ENCODE measurements at regions not wholly inside any gene's neighbourhood (a gene's known extent, or its start where the extent isn't known, plus 50 kb on each side); places are given as distances from the start of the nearest gene placed in this dataset.

DNA sequence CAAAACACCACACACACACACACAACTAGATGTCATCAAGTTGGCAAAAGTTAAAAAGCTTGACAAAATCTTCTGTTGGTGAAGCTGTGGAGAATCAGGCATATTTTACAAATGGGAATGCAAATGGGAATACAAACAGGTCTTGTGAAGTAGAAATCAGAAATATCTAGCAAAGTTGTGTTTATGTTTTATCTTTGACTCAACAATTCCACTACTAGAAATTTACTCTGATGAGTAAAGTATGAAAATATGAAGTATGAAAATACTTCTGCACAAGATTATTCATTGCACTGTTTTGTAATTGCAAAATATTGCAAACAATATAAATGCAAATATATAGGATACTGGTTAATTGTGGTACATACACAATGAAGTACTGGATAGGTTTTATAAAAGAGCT, 1166.0 kb upstream of the GJE1 start:
- in situ Hi-C loops (cut with HindIII; ENCODE audit: low sequenced_read_pairs), result no loop called here
- no peak for DNase-seq (ENCODE audit: low read depth)
- TF ChIP-seq, protein P1, sequence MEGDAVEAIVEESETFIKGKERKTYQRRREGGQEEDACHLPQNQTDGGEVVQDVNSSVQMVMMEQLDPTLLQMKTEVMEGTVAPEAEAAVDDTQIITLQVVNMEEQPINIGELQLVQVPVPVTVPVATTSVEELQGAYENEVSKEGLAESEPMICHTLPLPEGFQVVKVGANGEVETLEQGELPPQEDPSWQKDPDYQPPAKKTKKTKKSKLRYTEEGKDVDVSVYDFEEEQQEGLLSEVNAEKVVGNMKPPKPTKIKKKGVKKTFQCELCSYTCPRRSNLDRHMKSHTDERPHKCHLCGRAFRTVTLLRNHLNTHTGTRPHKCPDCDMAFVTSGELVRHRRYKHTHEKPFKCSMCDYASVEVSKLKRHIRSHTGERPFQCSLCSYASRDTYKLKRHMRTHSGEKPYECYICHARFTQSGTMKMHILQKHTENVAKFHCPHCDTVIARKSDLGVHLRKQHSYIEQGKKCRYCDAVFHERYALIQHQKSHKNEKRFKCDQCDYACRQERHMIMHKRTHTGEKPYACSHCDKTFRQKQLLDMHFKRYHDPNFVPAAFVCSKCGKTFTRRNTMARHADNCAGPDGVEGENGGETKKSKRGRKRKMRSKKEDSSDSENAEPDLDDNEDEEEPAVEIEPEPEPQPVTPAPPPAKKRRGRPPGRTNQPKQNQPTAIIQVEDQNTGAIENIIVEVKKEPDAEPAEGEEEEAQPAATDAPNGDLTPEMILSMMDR (IDR thresholded peaks at IDR 0.05; ENCODE audit: low read depth, low read length, missing control alignments), result no peak
- no peak overlapping the region for H3K4me3 ChIP-seq (ENCODE audit: low read depth, low read length)

DNA sequence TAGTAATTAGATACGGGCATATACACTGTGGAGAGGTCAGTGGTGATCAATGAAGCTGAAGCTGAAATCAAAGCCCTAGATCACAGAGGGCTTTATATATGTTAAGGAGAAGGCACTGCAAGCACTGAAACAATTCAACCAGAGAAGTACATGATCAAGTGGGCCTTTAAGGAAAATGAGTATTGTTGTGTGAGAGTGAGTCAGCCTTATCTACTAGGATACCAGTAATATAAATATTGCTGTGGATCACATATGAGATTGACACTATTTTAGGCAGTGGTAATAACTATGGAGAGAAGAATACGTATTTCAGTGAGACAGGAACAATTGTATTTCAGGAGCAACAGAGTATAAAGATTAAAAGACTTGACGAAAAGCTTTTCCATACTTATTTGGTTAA, 1172.2 kb upstream of the GJE1 start:
- in situ Hi-C loops (cut with HindIII; ENCODE audit: low sequenced_read_pairs), result no loop called here
- DNase-seq (ENCODE audit: low read depth), result no peak
- H3K4me3 ChIP-seq (ENCODE audit: low read depth, low read length), result no peak overlapping the region
- TF ChIP-seq, protein P1 (IDR thresholded peaks at IDR 0.05; ENCODE audit: low read depth, low read length, missing control alignments), result no peak

DNA sequence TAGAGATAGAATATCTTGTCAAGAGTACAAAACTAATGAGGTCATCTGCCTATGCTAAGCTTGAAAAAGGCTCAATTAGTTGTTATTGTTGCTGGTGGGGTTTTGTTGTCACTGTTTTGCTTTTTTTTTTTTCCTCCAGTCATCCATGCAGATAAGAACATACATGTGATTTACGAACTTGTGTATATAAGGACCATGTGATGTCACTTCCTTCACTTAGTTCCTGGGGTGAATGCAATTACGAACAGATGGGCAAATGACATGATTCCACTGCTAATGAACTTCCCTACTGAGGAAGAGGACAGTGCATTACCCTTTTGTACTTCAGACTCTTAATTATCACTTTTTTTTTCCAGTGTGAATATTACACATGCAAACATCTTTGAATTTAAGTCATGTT, 1175.3 kb upstream of the GJE1 start:
- in situ Hi-C loops (cut with HindIII; ENCODE audit: low sequenced_read_pairs), result loop anchor here (10.0 kb wide), 1 partner anchor 97 kb away; no protein-coding TSS in a partner anchor
- TF ChIP-seq, protein P1 (IDR thresholded peaks at IDR 0.05; ENCODE audit: low read depth, low read length, missing control alignments), result no peak
- no peak for DNase-seq (ENCODE audit: low read depth)
- H3K4me3 ChIP-seq (ENCODE audit: low read depth, low read length), result no peak overlapping the region

DNA sequence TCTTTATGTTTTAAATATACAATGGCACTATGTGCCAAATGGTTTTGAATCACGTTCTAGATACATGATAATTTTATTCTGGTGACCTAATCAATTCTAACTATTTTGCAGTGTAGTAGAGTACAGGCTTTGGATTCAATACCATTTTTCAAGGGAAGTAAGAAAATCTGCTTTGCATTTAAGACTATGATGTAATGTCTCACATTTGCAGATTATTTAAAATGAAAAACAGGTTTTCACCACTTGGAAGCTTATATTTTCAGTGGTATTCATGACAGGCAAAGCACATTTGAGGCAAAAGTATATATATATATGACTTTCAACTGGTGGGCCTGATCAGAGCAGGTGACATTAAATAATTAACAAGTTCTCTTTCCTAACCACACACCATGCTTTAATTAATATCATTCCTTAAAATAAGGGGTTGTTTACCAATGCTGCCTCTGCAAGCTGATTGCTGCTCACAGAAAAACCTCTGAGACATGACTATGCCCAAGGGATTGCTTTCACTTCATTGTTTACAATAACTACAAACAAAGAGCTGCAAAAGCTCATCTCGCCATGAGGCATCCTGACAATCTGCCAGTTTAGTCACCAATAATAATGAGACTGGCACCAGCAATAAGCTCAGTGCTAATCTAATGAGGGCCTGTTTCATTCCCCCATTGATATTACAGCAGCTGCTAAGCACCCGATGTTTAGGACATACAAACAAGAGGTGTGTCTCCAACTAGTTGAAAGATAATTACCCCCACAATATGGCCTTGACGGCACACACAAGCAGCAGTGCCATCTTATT, 1176.0 kb upstream of the GJE1 start:
- H3K4me3 ChIP-seq (ENCODE audit: low read depth, low read length), result no peak overlapping the region
- in situ Hi-C loops (cut with HindIII; ENCODE audit: low sequenced_read_pairs), result loop anchor here (10.0 kb wide), 1 partner anchor 98 kb away; no protein-coding TSS in a partner anchor
- TF ChIP-seq, protein P1 (IDR thresholded peaks at IDR 0.05; ENCODE audit: low read depth, low read length, missing control alignments), result no peak
- no peak for DNase-seq (ENCODE audit: low read depth)

DNA sequence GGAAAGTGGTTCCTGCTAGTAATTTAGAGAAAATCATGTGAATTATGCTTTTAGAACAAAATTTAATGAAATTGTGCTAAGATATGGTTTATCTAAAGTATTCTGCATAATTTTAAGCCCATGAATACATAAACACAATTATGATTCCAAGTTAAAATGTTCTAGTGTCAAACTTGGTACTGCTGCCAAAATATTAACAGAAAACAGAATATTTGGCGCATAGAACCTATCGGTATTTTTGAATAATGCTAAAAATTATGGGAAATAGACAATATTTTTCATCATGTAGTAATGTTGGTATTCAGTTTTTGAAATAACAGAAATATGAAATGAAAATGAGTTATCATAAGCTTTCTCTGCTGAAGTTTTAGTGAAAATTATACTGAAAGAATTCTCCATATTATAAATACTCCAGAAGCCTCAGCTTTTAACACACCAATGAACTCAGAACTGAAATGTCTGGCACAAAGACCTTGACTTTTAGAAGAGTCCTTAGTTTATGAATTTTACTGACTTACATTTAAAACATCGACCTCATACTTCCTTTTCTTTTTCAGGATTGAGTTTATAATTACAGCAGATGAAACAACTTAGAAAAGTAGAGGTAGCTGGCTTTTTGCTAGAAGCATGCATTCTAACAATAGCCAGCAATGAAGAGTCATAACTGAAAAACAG, 1192.3 kb upstream of the GJE1 start:
- no peak for DNase-seq (ENCODE audit: low read depth)
- H3K4me3 ChIP-seq (ENCODE audit: low read depth, low read length), result no peak overlapping the region
- in situ Hi-C loops (cut with HindIII; ENCODE audit: low sequenced_read_pairs), result no loop called here
- TF ChIP-seq, protein P1 (IDR thresholded peaks at IDR 0.05; ENCODE audit: low read depth, low read length, missing control alignments), result no peak

DNA sequence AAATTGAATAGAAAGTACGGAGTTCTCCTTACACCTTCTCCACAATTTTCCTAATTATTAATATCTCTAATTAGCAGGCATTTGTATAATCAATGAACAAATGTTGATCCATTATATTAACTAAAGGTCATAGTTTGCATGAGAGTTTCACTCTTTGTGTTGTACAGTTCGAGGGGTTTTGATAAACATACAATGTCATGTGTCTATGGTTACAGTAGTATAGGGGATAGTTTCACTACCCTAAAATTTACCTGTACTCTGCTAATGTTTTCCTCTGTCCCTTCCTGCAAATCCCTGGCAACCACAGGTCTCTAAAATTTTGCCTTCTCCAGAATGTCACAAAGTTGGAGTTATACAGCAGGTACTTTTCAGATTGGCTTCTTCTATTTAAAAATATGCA, 1199.8 kb upstream of the GJE1 start:
- H3K4me3 ChIP-seq (ENCODE audit: low read depth, low read length), result no peak overlapping the region
- no peak for DNase-seq (ENCODE audit: low read depth)
- TF ChIP-seq, protein P1 (IDR thresholded peaks at IDR 0.05; ENCODE audit: low read depth, low read length, missing control alignments), result no peak
- in situ Hi-C loops (cut with HindIII; ENCODE audit: low sequenced_read_pairs), result no loop called here
